ENCODE measurements at regions not wholly inside any gene's neighbourhood (a gene's known extent, or its start where the extent isn't known, plus 50 kb on each side); places are given as distances from the start of the nearest gene placed in this dataset.

GRCh38 chr6:137339929-137340559 is 120.9 kb upstream of the IFNGR1 start:
- no peak for TF ChIP-seq CTCF (conservative IDR thresholded peaks at IDR 0.05; ENCODE audit: low read length)
- no peak for TF ChIP-seq EZH2phosphoT487 (IDR thresholded peaks at IDR 0.05; ENCODE audit: borderline replicate concordance)
